OCI-LY3 (cell line): ENCODE measurements at regions not wholly inside any gene's neighbourhood (a gene's known extent, or its start where the extent isn't known, plus 50 kb on each side); places are given as distances from the start of the nearest gene placed in this dataset.
A peak's percentile ranks its signal among the peaks of the same experiment; 100 is the strongest.

Experiments
- EZH2phosphoT487 ChIP-seq: fragments of 200-600 bp; shearing (Covaris generic); IDR thresholded peaks from 2 replicates; pipeline ENCODE4 v1.6.1; 2018; ENCODE audit warnings: antibody characterized with exemption, mixed run types, low read depth
- TF ChIP-seq, protein P1 (sequence below): fragments of 200-600, 300-600 bp; sonication (generic); IDR thresholded peaks from 2 replicates; pipeline ENCODE4 v1.5.1; 2014; ENCODE audit warnings: antibody characterized with exemption, low read length, low read depth

- TF ChIP-seq, protein P1, sequence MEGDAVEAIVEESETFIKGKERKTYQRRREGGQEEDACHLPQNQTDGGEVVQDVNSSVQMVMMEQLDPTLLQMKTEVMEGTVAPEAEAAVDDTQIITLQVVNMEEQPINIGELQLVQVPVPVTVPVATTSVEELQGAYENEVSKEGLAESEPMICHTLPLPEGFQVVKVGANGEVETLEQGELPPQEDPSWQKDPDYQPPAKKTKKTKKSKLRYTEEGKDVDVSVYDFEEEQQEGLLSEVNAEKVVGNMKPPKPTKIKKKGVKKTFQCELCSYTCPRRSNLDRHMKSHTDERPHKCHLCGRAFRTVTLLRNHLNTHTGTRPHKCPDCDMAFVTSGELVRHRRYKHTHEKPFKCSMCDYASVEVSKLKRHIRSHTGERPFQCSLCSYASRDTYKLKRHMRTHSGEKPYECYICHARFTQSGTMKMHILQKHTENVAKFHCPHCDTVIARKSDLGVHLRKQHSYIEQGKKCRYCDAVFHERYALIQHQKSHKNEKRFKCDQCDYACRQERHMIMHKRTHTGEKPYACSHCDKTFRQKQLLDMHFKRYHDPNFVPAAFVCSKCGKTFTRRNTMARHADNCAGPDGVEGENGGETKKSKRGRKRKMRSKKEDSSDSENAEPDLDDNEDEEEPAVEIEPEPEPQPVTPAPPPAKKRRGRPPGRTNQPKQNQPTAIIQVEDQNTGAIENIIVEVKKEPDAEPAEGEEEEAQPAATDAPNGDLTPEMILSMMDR: peak; percentile 80
- no peak for TF ChIP-seq EZH2phosphoT487
These were observed 600.6 kb downstream of the ANKRD50 start for GRCh38 chr4:124111922-124112321.
